Liver (tissue), 8 donors: ENCODE measurements at regions not wholly inside any gene's neighbourhood (a gene's known extent, or its start where the extent isn't known, plus 50 kb on each side); places are given as distances from the start of the nearest gene placed in this dataset.

Experiments used
- DNase-seq: peaks from one replicate; pipeline ENCODE4 v3.0.0-alpha.2; 2017; ENCODE audit warnings: low spot score
- H3K27ac ChIP-seq, 2 donors: one replicate each; pipeline ENCODE4 v1.7.0; 2013; ENCODE audit warnings: inconsistent platforms in 2 of 2, low read length in 2 of 2, control low read depth in 1 of 2, low read depth in 1 of 2, mild to moderate bottlenecking in 1 of 2
- H3K27me3 ChIP-seq, 4 donors: one replicate each; pipeline versions ENCODE4 v1.6.1 to v1.7.0; 2013; ENCODE audit warnings: low read length in 3 of 4, inconsistent platforms in 1 of 4, mild to moderate bottlenecking in 1 of 4, moderate library complexity in 1 of 4; ENCODE audit not compliant: control insufficient read depth in 4 of 4, insufficient read depth in 4 of 4
- H3K36me3 ChIP-seq, 4 donors: one replicate each; pipeline versions ENCODE4 v1.6.1 to v1.7.0; 2013; ENCODE audit warnings: low read length in 3 of 4, mild to moderate bottlenecking in 3 of 4, low read depth in 1 of 4, moderate library complexity in 1 of 4; ENCODE audit not compliant: control insufficient read depth in 4 of 4, insufficient read depth in 3 of 4
- H3K4me1 ChIP-seq, 4 donors: one replicate each; pipeline versions ENCODE4 v1.6.1 to v1.7.0; 2013; ENCODE audit warnings: low read length in 3 of 4, mild to moderate bottlenecking in 3 of 4, moderate library complexity in 1 of 4; ENCODE audit not compliant: control insufficient read depth in 4 of 4, insufficient read depth in 4 of 4
- H3K4me3 ChIP-seq, 3 donors: one replicate each; pipeline versions ENCODE4 v1.6.1 to v1.7.0; 2013; ENCODE audit warnings: low read length in 3 of 3, control low read depth in 1 of 3, low read depth in 1 of 3, mild to moderate bottlenecking in 1 of 3
- H3K9ac ChIP-seq, 2 donors: one replicate each; pipeline ENCODE4 v1.7.0; 2013; ENCODE audit warnings: low read length in 2 of 2, mild to moderate bottlenecking in 2 of 2, moderate library complexity in 2 of 2, control low read depth in 1 of 2, low read depth in 1 of 2
- H3K9me3 ChIP-seq, 4 donors: one replicate each; pipeline versions ENCODE4 v1.6.1 to v1.7.0; 2013; ENCODE audit warnings: low read length in 3 of 4; ENCODE audit not compliant: control insufficient read depth in 4 of 4
- EGR1 ChIP-seq, 2 donors: IDR thresholded peaks; 2 replicates each; pipeline ENCODE4 v1.6.1; 2016 to 2018; ENCODE audit warnings: antibody characterized with exemption in 2 of 2, low read depth in 2 of 2
- FOXA1 ChIP-seq: IDR thresholded peaks from 2 replicates; pipeline ENCODE4 v1.6.1; 2016; ENCODE audit warnings: antibody characterized with exemption
- JUND ChIP-seq, 2 donors: IDR thresholded peaks; 2 replicates each; pipeline ENCODE4 v1.6.1; 2016; ENCODE audit warnings: antibody characterized with exemption in 2 of 2
- NR2F2 ChIP-seq: IDR thresholded peaks from 2 replicates; pipeline ENCODE4 v1.6.1; 2016; ENCODE audit warnings: antibody characterized with exemption
- RAD21 ChIP-seq, 2 donors: IDR thresholded peaks; 2 replicates each; pipeline ENCODE4 v1.6.1; 2016; ENCODE audit warnings: antibody characterized with exemption in 2 of 2, mild to moderate bottlenecking in 2 of 2
- SP1 ChIP-seq: IDR thresholded peaks from 2 replicates; pipeline ENCODE4 v1.6.1; 2018; ENCODE audit warnings: antibody characterized with exemption, mild to moderate bottlenecking
- WGBS: extraction: QIAGEN DNeasy Blood & Tissue Kit; methylation state at CpG from one replicate; pipeline ENCODE4 v1.1.7; 2013; 5-methylcytosine and 5-hydroxymethylcytosine counted together
- TF ChIP-seq, protein P1 (sequence below): IDR thresholded peaks from 2 replicates; pipeline ENCODE4 v1.6.1; 2016; ENCODE audit warnings: antibody characterized with exemption
- TF ChIP-seq, protein P2 (sequence below): fragments of 150-350 bp; IDR thresholded peaks from 2 replicates; pipeline ENCODE4 v1.5.1; 2017; ENCODE audit warnings: improper control_type of control experiment, low read depth, low read length; ENCODE audit not compliant: missing input control
- TF ChIP-seq, protein P3 (sequence below): IDR thresholded peaks from 2 replicates; pipeline ENCODE4 v1.6.1; 2016; ENCODE audit warnings: antibody characterized with exemption
- TF ChIP-seq, protein P4 (sequence below): IDR thresholded peaks from 2 replicates; pipeline ENCODE4 v1.6.1; 2016; ENCODE audit warnings: antibody characterized with exemption, mild to moderate bottlenecking
- donor health status: healthy.
- donor health status: healthy.
- donor health status: healthy.
- donor health status: healthy.
- donor health status: healthy.

DNA sequence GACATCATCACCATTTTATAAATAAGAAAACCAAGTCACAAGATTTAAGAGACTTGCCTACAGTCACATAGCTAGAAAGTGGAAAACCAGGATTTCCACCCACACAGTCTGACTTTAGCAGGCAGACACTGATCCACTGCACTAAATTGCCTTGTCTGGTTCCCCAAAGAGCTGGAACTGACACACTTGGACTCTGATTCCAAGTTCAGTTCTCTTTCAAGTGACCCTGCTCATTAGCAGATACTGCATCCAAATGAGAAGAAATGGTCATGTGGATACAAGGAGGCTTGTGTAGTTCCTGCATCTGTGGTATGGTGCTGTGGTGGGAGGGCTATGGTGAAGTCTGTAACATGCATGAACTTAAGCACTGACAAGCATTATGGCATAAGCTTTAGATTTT is 180.1 kb upstream of the MKLN1 start:
- no peak for DNase-seq
- no peak overlapping the region for H3K4me3 ChIP-seq
- no peaks in the 10 kb centered on the region for H3K27me3 ChIP-seq
- H3K4me1 ChIP-seq = no peaks in the 10 kb centered on the region
- no peak overlapping the region for H3K27ac ChIP-seq
- H3K9ac ChIP-seq = no peak overlapping the region
- H3K36me3 ChIP-seq = no peaks in the 10 kb centered on the region
- no peaks in the 10 kb centered on the region for H3K9me3 ChIP-seq
- no peak for TF ChIP-seq EGR1 (IDR thresholded peaks at IDR 0.05; ENCODE audit: low read depth in 2 of 2)
- no peak for TF ChIP-seq JUND (IDR thresholded peaks at IDR 0.05)
- TF ChIP-seq, protein P1, sequence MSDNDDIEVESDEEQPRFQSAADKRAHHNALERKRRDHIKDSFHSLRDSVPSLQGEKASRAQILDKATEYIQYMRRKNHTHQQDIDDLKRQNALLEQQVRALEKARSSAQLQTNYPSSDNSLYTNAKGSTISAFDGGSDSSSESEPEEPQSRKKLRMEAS = no peak
- no peak for TF ChIP-seq RAD21 (IDR thresholded peaks at IDR 0.05)
- TF ChIP-seq, protein P2, sequence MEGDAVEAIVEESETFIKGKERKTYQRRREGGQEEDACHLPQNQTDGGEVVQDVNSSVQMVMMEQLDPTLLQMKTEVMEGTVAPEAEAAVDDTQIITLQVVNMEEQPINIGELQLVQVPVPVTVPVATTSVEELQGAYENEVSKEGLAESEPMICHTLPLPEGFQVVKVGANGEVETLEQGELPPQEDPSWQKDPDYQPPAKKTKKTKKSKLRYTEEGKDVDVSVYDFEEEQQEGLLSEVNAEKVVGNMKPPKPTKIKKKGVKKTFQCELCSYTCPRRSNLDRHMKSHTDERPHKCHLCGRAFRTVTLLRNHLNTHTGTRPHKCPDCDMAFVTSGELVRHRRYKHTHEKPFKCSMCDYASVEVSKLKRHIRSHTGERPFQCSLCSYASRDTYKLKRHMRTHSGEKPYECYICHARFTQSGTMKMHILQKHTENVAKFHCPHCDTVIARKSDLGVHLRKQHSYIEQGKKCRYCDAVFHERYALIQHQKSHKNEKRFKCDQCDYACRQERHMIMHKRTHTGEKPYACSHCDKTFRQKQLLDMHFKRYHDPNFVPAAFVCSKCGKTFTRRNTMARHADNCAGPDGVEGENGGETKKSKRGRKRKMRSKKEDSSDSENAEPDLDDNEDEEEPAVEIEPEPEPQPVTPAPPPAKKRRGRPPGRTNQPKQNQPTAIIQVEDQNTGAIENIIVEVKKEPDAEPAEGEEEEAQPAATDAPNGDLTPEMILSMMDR = no peak
- no peak for TF ChIP-seq NR2F2
- TF ChIP-seq, protein P3, sequence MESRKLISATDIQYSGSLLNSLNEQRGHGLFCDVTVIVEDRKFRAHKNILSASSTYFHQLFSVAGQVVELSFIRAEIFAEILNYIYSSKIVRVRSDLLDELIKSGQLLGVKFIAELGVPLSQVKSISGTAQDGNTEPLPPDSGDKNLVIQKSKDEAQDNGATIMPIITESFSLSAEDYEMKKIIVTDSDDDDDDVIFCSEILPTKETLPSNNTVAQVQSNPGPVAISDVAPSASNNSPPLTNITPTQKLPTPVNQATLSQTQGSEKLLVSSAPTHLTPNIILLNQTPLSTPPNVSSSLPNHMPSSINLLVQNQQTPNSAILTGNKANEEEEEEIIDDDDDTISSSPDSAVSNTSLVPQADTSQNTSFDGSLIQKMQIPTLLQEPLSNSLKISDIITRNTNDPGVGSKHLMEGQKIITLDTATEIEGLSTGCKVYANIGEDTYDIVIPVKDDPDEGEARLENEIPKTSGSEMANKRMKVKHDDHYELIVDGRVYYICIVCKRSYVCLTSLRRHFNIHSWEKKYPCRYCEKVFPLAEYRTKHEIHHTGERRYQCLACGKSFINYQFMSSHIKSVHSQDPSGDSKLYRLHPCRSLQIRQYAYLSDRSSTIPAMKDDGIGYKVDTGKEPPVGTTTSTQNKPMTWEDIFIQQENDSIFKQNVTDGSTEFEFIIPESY = no peak
- no peak for TF ChIP-seq FOXA1

DNA sequence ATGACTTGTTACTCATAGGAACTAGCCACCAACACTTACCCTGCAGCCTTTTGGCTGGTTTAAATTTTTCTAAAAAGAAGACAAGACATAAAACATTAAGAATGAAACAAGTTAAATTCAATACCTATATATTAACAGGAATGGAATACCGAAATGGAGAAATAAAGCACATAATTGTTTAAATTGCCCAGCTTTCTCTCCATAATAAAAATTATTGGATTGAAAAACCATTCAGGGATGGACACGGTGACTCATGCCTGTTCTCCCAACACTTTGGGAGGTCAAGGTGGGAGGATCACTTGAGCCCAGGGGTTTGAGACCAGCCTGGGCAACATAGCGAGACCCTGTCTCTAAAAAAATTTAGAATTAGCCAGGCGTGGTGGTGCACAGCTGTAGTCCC is 179.4 kb upstream of the MKLN1 start:
- H3K27ac ChIP-seq = no peak overlapping the region
- no peak for DNase-seq
- no peaks in the 10 kb centered on the region for H3K36me3 ChIP-seq
- H3K4me3 ChIP-seq = no peak overlapping the region
- H3K27me3 ChIP-seq = no peaks in the 10 kb centered on the region
- H3K9me3 ChIP-seq = no peaks in the 10 kb centered on the region
- TF ChIP-seq, protein P4, sequence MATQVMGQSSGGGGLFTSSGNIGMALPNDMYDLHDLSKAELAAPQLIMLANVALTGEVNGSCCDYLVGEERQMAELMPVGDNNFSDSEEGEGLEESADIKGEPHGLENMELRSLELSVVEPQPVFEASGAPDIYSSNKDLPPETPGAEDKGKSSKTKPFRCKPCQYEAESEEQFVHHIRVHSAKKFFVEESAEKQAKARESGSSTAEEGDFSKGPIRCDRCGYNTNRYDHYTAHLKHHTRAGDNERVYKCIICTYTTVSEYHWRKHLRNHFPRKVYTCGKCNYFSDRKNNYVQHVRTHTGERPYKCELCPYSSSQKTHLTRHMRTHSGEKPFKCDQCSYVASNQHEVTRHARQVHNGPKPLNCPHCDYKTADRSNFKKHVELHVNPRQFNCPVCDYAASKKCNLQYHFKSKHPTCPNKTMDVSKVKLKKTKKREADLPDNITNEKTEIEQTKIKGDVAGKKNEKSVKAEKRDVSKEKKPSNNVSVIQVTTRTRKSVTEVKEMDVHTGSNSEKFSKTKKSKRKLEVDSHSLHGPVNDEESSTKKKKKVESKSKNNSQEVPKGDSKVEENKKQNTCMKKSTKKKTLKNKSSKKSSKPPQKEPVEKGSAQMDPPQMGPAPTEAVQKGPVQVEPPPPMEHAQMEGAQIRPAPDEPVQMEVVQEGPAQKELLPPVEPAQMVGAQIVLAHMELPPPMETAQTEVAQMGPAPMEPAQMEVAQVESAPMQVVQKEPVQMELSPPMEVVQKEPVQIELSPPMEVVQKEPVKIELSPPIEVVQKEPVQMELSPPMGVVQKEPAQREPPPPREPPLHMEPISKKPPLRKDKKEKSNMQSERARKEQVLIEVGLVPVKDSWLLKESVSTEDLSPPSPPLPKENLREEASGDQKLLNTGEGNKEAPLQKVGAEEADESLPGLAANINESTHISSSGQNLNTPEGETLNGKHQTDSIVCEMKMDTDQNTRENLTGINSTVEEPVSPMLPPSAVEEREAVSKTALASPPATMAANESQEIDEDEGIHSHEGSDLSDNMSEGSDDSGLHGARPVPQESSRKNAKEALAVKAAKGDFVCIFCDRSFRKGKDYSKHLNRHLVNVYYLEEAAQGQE = no peak
- TF ChIP-seq SP1 = no peak
- TF ChIP-seq, protein P2 = no peak
- WGBS = 98% methylated on average over 4 of the region's 4 CpGs
- no peak overlapping the region for H3K9ac ChIP-seq
- H3K4me1 ChIP-seq = no peaks in the 10 kb centered on the region
